ENCODE measurements at regions not wholly inside any gene's neighbourhood (a gene's known extent, or its start where the extent isn't known, plus 50 kb on each side); places are given as distances from the start of the nearest gene placed in this dataset.
"Not testable (repeated sequence)": the region's sequence is repeated elsewhere in the genome, so short reads cannot be mapped to it uniquely, and the experiment has no call there.

GRCh38 chr7:149628361-149629149 lies 130.9 kb upstream of the ZNF746 start:
- DNase-seq: not testable (repeated sequence)

GRCh38 chr7:149627911-149628310 lies 130.3 kb upstream of the ZNF746 start:
- DNase-seq: no peak

- no peak for DNase-seq
Measured at GRCh38 chr7:149626972-149627371, 129.4 kb upstream of the ZNF746 start.

- no peak for DNase-seq
Measured at GRCh38 chr7:149625947-149626392, 128.4 kb upstream of the ZNF746 start.

- DNase-seq: peak; percentile 80
Measured at GRCh38 chr7:149625340-149625946, 127.8 kb upstream of the ZNF746 start.

GRCh38 chr7:149624419-149625339 lies 127.1 kb upstream of the ZNF746 start:
- DNase-seq: peak; percentile 98

- DNase-seq: peak; percentile 64
Measured at GRCh38 chr7:149624006-149624405, 126.4 kb upstream of the ZNF746 start.

- not testable (repeated sequence) for DNase-seq
Measured at GRCh38 chr7:149623262-149623997, 125.8 kb upstream of the ZNF746 start.

GRCh38 chr7:149622444-149623210 lies 125.0 kb upstream of the ZNF746 start:
- no peak for DNase-seq

- no peak for DNase-seq
Measured at GRCh38 chr7:149621776-149622175, 124.2 kb upstream of the ZNF746 start.

- no peak for DNase-seq
Measured at GRCh38 chr7:149620961-149621360, 123.4 kb upstream of the ZNF746 start.

- no peak for DNase-seq
Measured at GRCh38 chr7:149616898-149617297, 119.3 kb upstream of the ZNF746 start.

- no peak for DNase-seq
Measured at GRCh38 chr7:149615690-149616270, 118.2 kb upstream of the ZNF746 start.

- DNase-seq: no peak
Measured at GRCh38 chr7:149610441-149611011, 112.9 kb upstream of the ZNF746 start.

- DNase-seq: no peak
Measured at GRCh38 chr7:149608168-149608567, 110.6 kb upstream of the ZNF746 start.

- DNase-seq: no peak
Measured at GRCh38 chr7:149607683-149608082, 110.1 kb upstream of the ZNF746 start.

GRCh38 chr7:149606826-149607225 lies 109.2 kb upstream of the ZNF746 start:
- DNase-seq: no peak

- no peak for DNase-seq
Measured at GRCh38 chr7:149605696-149606095, 108.1 kb upstream of the ZNF746 start.

- no peak for DNase-seq
Measured at GRCh38 chr7:149604521-149604920, 106.9 kb upstream of the ZNF746 start.

- DNase-seq: not testable (repeated sequence)
Measured at GRCh38 chr7:149600669-149601330, 103.2 kb upstream of the ZNF746 start.
